ENCODE measurements at regions not wholly inside any gene's neighbourhood (a gene's known extent, or its start where the extent isn't known, plus 50 kb on each side); places are given as distances from the start of the nearest gene placed in this dataset.

GRCh38 chr20:19860737-19861136, 102.7 kb downstream of the RIN2 start:
- TF ChIP-seq POLR2A (IDR thresholded peaks at IDR 0.05) = no peak
- TF ChIP-seq, protein P1, sequence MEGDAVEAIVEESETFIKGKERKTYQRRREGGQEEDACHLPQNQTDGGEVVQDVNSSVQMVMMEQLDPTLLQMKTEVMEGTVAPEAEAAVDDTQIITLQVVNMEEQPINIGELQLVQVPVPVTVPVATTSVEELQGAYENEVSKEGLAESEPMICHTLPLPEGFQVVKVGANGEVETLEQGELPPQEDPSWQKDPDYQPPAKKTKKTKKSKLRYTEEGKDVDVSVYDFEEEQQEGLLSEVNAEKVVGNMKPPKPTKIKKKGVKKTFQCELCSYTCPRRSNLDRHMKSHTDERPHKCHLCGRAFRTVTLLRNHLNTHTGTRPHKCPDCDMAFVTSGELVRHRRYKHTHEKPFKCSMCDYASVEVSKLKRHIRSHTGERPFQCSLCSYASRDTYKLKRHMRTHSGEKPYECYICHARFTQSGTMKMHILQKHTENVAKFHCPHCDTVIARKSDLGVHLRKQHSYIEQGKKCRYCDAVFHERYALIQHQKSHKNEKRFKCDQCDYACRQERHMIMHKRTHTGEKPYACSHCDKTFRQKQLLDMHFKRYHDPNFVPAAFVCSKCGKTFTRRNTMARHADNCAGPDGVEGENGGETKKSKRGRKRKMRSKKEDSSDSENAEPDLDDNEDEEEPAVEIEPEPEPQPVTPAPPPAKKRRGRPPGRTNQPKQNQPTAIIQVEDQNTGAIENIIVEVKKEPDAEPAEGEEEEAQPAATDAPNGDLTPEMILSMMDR (IDR thresholded peaks at IDR 0.05) = no peak

All from testis (tissue), 2 donors.